PC-9 (cell line): ENCODE measurements at regions not wholly inside any gene's neighbourhood (a gene's known extent, or its start where the extent isn't known, plus 50 kb on each side); places are given as distances from the start of the nearest gene placed in this dataset.

Experiments
- EZH2 ChIP-seq: fragments of 200-600 bp; sonication (generic); IDR thresholded peaks from 2 replicates; pipeline ENCODE4 v1.8.0; 2017; ENCODE audit warnings: antibody characterized with exemption, low read depth
- TF ChIP-seq, protein P1 (sequence below): fragments of 200-600 bp; sonication (generic); conservative IDR thresholded peaks from 2 replicates; pipeline ENCODE4 v1.6.1; 2017; ENCODE audit warnings: mixed run types, antibody characterized with exemption, mild to moderate bottlenecking, moderate library complexity

DNA sequence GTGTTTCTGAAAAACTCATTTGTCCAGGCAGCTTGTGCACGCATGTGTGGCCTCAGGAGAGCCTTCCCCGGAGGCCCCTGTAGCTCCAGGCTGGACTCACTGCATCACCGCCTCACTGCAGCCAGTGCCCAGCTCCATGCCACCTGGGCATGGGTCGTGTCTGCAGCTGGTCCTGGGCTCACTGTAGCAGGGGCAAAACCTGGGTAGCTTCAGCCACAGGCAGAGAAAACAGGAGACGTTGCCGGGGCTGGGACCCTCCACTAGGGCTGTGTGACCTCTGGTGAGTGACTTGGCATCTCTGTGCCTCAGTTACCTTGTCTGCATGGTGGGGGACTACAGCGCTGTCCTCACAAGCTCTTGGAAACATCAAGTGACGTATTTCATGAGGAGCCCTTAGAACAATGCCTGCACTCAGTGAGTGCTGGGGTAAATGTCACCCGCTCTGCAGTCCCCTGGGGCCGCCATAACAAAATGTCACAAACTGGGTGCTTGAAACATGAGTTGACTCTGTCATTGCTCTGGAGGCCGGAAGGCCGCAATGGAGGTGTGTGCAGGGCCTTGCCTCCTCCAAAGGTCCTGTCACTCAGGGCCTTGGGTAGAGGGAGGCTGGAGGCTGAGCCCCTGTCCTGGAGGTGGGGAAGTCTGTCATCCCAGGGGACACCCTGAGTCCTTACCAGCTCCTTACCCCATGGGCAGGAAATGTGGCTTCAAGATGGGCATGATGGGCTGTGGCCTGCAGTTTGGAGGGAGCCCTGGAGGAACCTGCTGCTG lies 488.7 kb downstream of the TBC1D22A start:
- TF ChIP-seq, protein P1, sequence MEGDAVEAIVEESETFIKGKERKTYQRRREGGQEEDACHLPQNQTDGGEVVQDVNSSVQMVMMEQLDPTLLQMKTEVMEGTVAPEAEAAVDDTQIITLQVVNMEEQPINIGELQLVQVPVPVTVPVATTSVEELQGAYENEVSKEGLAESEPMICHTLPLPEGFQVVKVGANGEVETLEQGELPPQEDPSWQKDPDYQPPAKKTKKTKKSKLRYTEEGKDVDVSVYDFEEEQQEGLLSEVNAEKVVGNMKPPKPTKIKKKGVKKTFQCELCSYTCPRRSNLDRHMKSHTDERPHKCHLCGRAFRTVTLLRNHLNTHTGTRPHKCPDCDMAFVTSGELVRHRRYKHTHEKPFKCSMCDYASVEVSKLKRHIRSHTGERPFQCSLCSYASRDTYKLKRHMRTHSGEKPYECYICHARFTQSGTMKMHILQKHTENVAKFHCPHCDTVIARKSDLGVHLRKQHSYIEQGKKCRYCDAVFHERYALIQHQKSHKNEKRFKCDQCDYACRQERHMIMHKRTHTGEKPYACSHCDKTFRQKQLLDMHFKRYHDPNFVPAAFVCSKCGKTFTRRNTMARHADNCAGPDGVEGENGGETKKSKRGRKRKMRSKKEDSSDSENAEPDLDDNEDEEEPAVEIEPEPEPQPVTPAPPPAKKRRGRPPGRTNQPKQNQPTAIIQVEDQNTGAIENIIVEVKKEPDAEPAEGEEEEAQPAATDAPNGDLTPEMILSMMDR: no peak
- no peak for TF ChIP-seq EZH2
